Medulla oblongata (tissue), 1 donor: ENCODE measurements at regions not wholly inside any gene's neighbourhood (a gene's known extent, or its start where the extent isn't known, plus 50 kb on each side); places are given as distances from the start of the nearest gene placed in this dataset.
"Not testable (repeated sequence)": the region's sequence is repeated elsewhere in the genome, so short reads cannot be mapped to it uniquely, and the experiment has no call there.

Experiments
- DNase-seq: peaks from one replicate; pipeline ENCODE4 v3.0.0-alpha.2; 2015; ENCODE audit errors: extremely low spot score

- no peak for DNase-seq
Observed at GRCh38 chr3:66931291-66931690, 66.8 kb upstream of the KBTBD8 start.

DNA sequence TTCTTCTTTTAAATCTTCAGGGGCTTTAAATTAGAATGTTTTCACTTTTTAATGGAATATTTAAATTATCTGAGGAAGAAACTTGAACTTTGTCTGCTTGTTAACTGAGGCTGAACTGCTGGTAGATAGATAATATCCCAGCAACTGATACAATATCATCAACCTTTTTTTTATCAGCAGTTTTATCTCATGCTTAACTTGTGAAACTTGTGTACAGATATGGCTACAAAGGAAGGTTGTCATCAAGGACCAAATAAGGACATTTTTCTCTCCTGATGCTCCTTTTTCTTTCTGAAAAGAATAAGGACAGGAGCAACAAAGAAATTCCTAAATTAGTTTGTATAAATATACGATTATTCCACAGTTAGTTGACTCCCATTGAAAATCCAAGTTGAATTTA is 66.4 kb upstream of the KBTBD8 start:
- no peak for DNase-seq

GRCh38 chr3:66933233-66933632 is 64.9 kb upstream of the KBTBD8 start:
- no peak for DNase-seq

DNA sequence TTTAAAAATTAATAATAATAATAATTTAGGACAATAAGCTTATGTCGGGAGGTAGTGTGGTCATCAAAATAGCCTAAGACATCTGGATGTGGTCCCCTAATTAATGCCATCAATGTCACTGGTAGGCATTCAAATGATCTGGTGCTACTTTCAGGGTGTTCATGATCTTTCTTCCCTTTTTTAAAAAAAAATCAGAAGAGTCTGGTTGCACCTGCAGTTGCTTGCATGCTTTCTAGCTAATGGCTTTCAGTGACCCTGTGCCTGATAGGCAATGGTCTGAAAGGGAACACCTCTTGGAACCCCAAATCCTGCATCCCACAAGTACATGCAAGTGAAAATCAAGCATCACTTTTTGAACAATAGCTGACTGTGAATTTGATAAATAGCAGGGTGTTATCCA is 64.1 kb upstream of the KBTBD8 start:
- no peak for DNase-seq

DNA sequence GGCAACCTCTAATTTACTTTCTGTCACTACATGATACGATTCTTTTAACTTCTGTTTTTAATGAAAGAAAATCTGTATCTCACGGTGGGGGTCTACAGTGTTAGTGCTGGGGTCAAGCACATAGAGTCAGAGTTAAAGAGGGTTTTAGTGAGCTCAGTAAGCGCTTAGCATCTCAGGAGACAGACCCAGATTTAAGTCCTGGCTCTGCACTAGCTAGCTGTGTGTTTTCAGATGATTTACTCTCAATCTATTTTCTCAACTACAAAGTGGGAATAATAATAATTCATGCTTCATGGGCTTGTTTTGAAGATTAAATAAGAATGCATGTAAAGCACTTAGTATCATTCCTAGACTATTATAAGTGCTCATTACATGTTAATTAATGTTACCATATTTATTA is 63.4 kb upstream of the KBTBD8 start:
- DNase-seq = no peak

DNA sequence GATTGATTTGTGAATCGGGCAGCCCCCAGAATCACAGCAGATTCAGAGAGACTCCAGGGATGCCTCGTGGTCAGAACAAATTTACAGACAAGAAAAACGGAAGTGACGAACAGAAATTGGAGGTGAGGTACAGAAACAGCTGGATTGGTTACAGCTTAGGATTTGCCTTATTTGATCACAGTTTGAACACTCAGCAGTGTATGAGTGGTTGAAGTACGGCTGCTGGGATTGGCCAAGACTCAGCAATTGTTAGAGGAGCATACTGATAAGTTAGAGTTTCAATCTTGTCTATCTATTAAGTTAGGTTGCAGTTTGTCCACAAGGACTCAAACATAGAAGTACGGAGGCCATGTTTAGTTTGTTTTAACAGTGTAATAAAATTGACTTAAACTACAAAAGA is 61.1 kb upstream of the KBTBD8 start:
- not testable (repeated sequence) for DNase-seq

DNA sequence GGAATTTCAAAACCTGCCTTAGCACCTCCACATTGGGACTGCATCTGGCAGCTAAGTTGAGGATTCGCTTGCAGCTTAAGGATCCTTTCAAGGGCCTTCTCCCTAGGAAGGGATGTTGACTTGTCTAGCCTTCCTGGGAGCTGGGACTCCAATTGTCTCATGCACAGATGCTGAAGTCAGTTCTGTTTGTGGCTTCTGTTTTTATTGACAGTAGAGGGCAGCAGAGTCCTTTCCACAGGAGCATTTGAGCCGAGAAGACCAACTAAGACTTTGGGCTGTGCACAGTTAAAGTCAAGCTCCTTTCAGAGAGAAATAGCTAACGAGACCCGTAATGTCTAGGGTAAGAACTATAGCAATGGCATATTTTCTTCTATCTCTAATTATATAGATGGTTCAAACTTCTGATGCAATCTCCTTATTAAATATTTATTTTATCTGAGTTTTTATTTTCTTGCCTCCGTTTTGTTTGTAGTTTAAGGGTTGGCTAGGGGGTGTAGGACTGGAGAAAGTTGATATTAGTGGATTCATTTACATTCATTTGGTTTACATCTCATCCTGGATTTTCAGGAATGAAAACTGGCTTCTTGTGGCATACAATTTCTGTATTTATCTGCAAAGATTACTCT is 59.7 kb upstream of the KBTBD8 start:
- peak; percentile 86 for DNase-seq

GRCh38 chr3:66948041-66948440 is 50.1 kb upstream of the KBTBD8 start:
- DNase-seq = no peak
